ENCODE measurements at regions not wholly inside any gene's neighbourhood (a gene's known extent, or its start where the extent isn't known, plus 50 kb on each side); places are given as distances from the start of the nearest gene placed in this dataset.

DNA sequence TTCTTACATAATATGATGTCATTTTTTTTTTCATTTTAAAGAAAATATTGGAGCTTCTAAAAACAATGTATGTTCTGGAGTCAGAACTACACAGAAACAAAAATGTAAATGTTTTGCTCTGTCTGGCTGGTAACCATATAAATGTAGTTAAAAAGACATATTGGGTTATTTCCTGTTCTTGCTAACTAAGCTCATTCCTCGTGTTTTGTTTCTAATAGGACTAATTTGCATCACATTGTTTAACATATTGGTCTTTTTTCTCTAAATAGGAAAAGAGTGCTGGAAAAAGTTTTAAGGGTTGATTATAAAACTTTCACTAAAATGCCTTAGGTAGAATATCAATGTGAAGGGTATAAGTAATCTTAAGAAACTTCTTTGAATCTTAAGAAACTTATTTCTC is 221.3 kb downstream of the SLC6A15 start:
- in situ Hi-C loops (cut with HindIII; ENCODE audit: low sequenced_read_pairs) = no loop called here

DNA sequence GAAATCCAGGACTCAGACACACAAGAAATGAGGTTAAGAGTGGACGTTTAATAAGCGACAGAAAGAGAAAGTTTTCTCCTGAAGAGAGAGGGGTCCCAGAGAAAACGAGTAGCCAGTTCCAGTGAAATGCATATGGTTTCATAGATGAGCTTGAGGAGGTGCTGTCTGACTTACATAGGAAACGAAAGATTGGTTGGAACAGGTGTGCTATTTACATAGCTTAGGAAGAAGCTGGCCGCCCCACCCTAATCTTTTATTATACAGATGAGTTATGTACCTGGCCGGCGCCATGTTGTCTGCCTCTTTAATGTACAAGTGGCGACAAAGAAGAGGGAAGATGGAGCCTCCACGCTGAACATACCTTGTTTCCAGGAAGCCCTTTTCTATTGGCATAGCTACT is 223.0 kb downstream of the SLC6A15 start:
- in situ Hi-C loops (cut with HindIII; ENCODE audit: low sequenced_read_pairs) = no loop called here

DNA sequence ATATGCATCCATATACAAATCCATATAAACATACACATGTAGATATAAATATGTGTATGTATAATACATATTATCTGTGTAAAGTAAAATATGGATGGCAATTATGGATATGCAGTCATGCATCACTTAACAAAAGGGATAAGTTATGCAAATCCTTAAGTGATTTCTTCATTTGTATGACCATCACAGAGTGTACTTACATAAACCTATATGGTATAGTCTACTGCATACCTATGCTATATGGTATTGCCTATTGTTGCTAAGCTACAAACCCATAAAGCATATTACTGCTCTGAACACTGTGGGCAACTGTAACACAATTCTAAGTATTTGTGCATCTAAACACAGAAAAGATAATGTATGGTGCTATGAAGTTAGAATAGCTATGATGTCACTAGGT is 227.2 kb downstream of the SLC6A15 start:
- in situ Hi-C loops (cut with HindIII; ENCODE audit: low sequenced_read_pairs) = no loop called here

DNA sequence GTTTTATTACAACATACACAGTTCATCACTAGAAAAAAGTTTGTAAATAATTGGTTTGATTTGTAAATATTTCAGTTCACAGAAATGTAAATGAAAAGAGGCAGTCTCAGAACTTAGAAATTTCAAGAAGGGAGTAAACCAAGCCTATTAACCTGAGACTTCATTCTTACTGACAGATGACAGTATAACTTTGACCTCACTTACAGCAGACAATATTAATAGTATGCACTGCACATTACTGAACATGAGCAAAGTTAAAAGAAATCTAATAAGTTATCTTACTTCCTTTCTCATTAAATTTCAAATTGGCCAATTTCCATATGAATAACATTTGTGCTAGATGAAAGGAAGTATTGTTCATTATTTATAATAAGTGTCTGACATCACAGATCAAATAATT is 235.8 kb downstream of the SLC6A15 start:
- in situ Hi-C loops (cut with HindIII; ENCODE audit: low sequenced_read_pairs) = no loop called here

DNA sequence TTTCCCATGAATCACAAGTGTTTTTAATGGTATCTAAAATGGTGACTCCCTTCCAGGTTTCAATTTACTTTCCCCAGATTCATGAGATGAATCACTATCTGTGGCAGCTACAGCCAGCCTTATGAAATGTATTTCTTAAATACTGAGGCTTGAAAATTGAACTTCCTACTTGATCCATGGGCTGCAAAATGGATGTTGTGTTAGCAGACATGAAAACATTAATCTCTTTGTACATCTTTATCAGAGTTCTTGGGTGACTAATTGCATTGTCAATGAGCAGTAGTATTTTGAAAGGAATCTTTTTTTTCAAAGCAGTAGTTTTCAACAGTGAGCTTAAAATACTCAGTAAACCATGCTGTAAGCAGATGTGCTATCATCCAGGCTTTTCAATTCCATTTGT is 250.8 kb downstream of the SLC6A15 start:
- in situ Hi-C loops (cut with HindIII; ENCODE audit: low sequenced_read_pairs) = no loop called here

DNA sequence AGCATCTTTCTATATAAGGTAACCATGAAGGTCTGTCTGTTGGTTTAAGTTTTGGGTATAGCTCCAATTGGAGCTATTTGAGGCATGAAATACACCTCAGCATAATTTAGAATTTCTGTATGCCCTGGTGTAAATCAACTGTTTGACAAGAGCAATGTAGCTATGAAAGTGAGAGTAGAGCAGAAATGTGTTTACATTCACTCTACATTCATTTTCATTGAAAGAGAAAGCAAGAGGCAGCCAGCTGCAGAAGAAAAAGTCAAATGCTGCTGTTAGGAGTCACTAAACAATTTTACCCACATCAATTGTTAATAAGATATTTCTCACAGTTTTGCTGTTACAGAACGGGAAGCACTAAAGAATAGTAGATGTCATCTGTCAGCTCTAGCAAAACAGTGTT is 252.5 kb downstream of the SLC6A15 start:
- in situ Hi-C loops (cut with HindIII; ENCODE audit: low sequenced_read_pairs) = no loop called here

DNA sequence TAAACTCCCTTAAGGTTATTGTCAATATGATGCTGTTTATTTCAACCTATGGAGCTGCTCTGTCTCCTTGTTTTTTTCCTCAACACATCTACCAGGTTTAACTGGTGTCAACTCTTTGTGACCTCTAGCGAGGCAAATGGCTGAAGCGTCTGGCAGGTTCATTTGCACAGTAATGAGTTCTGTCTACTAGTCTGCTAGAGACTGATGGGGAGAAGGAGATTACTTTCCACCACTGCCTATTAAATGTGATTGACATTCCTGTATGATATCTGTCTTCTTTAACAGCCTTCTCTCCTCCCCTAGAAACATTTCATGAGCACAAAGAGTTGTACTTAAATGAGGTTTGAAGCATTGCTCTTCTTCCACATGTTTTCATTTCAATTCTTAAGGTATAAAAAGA is 253.7 kb downstream of the SLC6A15 start:
- in situ Hi-C loops (cut with HindIII; ENCODE audit: low sequenced_read_pairs) = no loop called here

DNA sequence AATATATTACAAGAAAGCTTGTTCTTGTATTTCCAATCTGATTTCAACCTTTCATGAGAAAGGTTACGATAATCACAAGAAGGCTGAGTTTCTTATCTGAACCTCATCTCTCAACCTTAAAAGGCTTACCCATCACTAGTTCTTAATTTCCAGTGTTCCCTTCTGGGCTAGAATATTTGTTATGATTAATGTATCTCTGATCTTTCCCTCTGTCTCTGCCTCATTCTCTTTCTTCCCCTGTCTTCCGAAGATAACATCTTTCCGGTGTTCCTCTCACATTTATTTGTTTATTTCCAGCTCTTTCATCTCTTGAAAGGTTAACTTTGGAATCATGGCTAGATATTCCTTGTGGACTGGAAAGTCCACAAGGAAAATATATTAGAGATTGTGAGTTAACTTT is 255.9 kb downstream of the SLC6A15 start:
- in situ Hi-C loops (cut with HindIII; ENCODE audit: low sequenced_read_pairs) = no loop called here

DNA sequence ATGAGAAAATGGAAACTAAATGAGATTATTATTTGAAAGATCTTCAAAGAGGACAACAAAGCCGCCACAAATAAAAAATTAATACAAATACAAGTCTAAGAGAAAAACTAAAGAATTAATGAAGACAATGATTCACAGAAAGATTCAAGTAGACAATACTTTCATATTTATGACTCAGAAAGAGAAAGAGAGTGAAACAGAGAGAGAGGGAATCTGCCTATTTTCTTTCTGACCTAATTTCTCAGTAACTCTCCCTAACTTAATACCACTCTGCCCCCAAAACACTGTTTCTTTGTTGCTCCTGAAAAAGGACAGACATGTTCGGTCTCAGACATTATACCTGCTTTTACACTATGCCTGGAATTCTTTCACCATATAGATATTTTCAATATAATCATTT is 259.1 kb downstream of the SLC6A15 start:
- in situ Hi-C loops (cut with HindIII; ENCODE audit: low sequenced_read_pairs) = no loop called here

DNA sequence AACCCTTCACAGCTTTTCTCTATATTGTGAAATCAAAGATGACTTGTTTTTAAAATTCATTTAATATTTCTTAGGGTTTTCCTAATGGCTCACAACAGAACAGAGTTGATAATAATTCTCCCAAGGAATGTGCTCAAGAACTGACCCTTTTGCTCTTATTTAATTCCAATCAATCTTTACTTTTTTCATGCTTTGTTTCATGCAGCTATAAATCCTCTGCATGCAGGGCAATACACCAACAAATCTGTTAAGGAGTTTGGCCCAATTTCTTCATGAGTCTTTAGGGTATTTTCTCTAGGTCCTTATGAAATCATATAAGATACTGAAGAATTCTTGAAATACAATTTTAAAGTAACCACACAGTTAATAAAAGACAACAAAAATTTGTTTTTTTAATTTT is 264.2 kb downstream of the SLC6A15 start:
- in situ Hi-C loops (cut with HindIII; ENCODE audit: low sequenced_read_pairs) = no loop called here

DNA sequence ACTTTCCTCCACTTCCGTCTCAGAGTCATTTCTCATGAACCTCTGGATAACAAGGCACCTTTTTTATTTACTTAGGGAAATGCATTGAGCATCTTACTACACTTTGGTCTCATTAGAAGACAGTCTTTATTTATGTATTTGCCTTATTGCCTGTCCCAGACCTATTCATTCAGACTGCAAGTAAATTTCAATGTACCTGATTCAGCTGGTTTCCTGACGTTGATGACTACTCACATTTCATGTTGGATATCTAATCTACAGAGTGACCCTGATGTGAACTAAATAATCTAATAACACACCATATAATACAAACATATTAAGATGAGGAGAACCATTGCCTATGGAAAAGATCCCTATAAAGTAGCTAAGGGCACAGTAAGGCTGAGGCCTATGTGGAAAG is 267.7 kb downstream of the SLC6A15 start:
- in situ Hi-C loops (cut with HindIII; ENCODE audit: low sequenced_read_pairs) = no loop called here

DNA sequence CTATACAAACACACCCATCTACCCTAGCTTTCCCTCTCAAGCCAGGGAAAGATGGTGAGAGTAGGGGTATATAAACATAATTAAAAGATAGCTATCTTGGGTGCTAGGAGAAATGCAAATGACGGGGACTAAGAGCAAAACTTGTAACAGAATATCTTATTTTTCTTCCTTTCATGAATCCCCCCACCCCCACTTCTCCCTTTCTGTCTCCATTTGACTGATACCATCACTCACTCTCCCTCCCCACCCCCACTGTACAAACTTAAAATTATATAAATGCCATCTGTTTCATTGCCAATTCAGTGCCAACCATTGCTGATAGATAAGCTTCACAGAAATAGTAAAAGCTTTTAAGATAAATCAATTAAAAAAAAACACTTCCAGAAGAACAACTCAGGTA is 268.6 kb downstream of the SLC6A15 start:
- in situ Hi-C loops (cut with HindIII; ENCODE audit: low sequenced_read_pairs) = no loop called here

DNA sequence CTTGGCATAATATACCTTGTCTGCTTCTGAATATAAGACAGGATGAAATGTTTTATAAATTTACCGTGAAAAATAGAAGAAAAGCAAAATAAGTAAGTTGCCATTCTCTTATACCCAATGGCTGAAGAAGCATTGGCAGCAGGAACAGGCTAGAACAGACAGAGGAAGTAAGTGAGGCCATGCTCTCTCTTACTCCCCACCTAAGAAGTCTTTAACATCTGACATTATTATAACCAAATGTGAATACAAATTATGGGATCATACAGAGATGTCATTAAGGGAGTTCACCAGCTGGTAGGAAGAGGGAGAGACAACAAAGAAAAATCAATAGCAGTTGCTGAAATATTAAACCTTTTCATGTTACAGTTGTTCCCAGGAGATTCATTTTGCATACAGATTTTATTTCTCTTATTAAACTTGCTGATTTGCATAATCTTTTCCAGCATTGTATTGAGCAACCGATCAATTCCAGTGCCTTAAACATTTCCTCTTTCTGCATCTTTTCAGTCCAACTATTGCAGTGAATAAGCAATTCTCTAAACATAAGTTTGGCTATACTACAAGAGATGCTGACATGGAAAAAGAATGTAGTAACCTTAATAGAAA is 270.6 kb downstream of the SLC6A15 start:
- in situ Hi-C loops (cut with HindIII; ENCODE audit: low sequenced_read_pairs) = no loop called here

DNA sequence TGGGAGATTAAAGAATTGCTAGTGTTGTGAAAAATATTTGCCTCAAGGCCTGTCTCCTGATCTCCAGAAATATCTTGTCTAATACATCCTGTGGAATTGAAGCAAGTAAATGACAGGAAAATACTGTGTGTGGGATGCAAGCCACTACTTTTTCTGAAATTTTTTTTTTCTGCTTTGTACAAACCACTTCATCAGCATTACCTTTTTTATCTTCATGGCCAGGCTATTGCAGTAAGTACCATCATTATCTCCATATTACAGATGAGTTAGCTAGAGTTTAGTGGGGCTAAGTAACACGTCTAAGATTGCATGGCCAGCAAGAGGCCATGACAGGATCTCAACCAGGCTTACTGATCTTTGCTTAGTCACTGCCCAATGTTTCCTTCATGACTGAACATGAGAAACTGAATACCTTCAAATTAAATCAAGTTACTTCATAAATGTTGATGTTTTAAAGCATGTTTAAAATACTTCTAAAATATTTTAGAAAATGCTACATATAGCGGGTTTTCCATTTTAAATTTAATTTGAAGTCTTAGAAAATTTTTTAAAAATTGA is 273.7 kb downstream of the SLC6A15 start:
- in situ Hi-C loops (cut with HindIII; ENCODE audit: low sequenced_read_pairs) = no loop called here

DNA sequence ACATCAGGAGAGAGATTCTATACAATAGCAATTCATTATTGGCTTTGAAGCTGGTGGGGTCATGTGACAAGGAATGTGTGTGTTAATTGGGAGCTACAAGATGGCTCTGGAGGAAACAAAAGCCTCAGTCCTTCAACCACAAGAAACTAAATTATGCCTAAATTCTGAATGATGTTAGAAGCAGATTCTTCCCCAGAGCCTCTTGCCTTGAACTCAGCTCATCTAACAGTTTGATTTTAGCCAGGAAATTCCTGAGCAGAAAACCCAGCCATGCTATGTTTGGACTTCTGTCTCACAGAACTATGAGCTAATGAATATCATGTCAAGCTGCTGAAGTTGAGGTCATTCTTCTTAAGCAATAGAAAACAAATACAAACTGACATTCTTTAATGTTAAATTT is 274.7 kb downstream of the SLC6A15 start:
- in situ Hi-C loops (cut with HindIII; ENCODE audit: low sequenced_read_pairs) = no loop called here

DNA sequence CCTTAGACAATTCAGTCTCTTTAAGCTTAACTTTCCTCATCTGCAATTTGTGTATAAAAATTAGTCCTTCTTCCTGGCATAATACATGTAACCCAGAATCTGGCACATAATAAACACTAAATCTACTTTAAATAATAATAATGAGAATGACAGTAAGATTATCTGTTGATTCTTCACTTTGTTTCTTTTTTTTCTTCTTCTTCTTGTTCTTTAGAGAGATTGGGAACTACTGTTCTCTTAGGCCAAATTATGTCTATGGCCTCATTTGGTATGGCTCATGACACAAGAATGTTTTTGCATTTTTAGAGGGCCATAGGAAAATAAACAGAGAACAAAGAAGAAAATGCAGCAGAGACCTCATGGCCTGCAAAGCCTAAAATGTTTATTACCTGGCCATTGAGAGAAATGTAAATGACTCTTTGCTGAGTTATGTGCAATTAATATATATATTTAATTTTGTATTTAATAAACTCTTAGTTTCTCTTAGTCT is 275.8 kb downstream of the SLC6A15 start:
- in situ Hi-C loops (cut with HindIII; ENCODE audit: low sequenced_read_pairs) = no loop called here

DNA sequence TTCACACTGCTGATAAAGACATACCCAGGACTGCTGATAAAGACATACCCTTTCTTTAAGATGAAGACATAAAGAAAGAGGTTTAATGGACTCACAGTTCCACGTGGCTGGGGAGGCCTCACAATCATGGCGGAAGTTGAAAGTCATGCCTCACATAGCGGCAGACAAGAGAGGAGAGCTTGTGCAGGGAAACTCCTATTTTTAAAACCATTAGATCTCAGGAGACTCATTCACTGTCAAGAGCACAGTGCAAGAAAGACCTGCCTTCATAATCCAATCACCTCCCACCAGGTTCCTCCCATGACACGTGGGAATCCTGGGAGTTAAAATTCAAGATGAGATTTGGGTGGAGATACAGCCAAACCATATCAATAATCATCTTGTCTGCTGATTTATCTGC is 278.1 kb downstream of the SLC6A15 start:
- in situ Hi-C loops (cut with HindIII; ENCODE audit: low sequenced_read_pairs) = no loop called here

DNA sequence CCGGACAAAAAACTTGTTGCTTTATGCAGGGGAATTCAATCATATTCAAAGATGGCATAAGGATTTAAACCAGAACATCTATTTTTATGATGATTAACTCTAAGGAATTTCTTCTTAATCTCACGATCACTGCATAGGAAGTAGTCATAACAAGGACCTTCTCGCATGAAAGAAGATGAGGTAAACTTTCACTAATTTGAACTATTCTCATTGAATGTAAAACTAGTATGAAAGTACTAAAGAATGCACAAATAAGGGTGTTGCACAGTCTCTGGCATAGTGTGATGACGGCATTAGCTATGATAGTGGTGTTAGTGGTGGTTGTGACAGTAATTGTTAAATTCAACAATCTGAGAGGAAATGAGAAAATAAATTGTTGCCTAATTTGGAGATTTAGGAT is 280.0 kb downstream of the SLC6A15 start:
- in situ Hi-C loops (cut with HindIII; ENCODE audit: low sequenced_read_pairs) = no loop called here

DNA sequence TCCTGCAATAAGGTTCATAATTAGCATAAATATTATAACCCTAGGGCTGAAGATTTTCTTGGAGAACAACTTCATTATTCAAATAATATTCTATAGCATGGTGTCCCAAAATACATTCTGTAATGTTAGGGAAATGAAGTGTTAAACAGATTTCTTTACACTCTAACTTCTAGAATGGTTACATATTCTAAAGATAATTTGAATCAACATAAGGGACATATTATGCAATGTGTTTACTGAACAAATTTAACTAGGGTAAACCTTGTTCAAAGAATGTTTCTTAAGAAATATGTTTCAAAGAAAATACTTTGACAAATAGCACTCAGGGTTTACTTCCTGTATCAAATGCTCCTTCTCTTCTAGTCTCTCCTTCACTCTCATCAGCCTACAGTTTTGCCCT is 281.6 kb downstream of the SLC6A15 start:
- in situ Hi-C loops (cut with HindIII; ENCODE audit: low sequenced_read_pairs) = no loop called here

DNA sequence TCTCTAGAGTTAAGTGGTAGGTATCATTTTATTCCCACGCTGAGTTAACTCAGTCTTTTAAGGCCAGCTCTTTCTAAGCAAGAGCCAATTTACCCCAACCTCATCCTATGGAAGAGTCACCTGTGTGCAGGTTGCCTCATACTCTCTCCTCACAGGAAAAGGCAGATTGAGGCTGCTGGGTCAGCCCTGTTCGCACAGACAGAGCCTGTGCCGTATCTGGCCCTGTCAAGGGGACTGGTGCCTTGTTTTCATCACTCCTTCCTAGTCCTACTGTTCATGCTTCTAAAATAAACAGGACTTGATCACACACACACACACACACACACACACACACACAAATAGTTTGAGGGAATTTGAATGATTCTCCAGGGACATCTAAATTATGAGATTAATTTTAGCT is 285.0 kb downstream of the SLC6A15 start:
- in situ Hi-C loops (cut with HindIII; ENCODE audit: low sequenced_read_pairs) = no loop called here

DNA sequence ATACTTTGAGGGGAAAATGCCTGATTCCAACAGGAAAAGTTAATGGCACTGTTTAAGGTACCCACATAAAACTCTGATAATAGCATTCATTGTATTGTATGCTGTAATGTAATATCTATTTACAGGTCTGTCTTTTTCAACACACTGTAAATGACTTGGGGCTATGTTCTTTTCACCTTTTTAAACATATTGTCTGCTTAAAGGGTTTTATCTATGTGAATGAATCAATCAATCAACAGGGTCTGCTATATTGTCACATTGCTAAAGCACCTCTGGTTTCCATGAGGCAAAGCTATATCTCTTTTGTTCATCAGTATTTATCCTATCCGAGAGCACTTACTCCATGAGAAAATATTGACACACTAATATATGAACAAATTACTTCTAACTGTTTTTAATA is 288.0 kb downstream of the SLC6A15 start:
- in situ Hi-C loops (cut with HindIII; ENCODE audit: low sequenced_read_pairs) = no loop called here

DNA sequence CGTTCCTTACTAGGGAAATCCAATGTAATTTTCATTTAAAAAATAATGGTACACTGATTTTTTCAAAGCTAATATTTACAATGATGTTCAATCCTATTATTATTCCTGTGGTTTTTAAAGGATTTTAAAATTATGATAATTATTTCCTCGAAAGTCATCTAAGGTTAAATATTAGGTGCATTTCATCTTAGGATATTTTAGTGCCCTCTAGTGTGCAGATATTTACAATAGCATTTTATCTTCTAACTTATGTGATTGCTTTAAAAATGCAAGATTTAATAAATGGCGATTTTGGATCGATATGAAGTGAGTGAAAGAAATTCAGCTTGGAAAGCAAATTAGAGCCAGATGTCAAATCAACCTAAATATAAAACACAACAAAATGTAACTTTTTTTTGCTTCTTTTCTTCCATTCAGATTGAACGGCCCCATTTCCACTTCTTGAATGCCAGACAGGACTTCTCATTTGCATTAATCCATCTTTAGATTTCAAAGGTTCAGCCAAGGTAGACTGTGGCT is 293.5 kb downstream of the SLC6A15 start:
- in situ Hi-C loops (cut with HindIII; ENCODE audit: low sequenced_read_pairs) = no loop called here

Data from DLD1 (cell line).